NCI-H2227 (cell line): ENCODE measurements at regions not wholly inside any gene's neighbourhood (a gene's known extent, or its start where the extent isn't known, plus 50 kb on each side); places are given as distances from the start of the nearest gene placed in this dataset.
"Not testable (repeated sequence)": the region's sequence is repeated elsewhere in the genome, so short reads cannot be mapped to it uniquely, and the experiment has no call there.

Experiments
- DNase-seq: peaks from one replicate; lab custom pipeline; 2025; ENCODE audit not compliant: unreplicated experiment; lab: John Stamatoyannopoulos, UW

- DNase-seq: no peak
Measured at GRCh38 chr10:91002656-91003055, 81.8 kb upstream of the ANKRD1 start.

- DNase-seq: not testable (repeated sequence)
Measured at GRCh38 chr10:91003379-91003778, 82.5 kb upstream of the ANKRD1 start.

GRCh38 chr10:91005276-91005675, 84.4 kb upstream of the ANKRD1 start:
- not testable (repeated sequence) for DNase-seq

- DNase-seq: peak; percentile 9
Measured at GRCh38 chr10:91006001-91006751, 85.3 kb upstream of the ANKRD1 start.

GRCh38 chr10:91006752-91007346, 86.0 kb upstream of the ANKRD1 start:
- DNase-seq: no peak

- no peak for DNase-seq
Measured at GRCh38 chr10:91007655-91008054, 86.8 kb upstream of the ANKRD1 start.

GRCh38 chr10:91009121-91009520, 88.2 kb upstream of the ANKRD1 start:
- DNase-seq: no peak

- no peak for DNase-seq
Measured at GRCh38 chr10:91010952-91011351, 90.1 kb upstream of the ANKRD1 start.

GRCh38 chr10:91012502-91012901, 91.6 kb upstream of the ANKRD1 start:
- DNase-seq: no peak

GRCh38 chr10:91013985-91014384, 93.1 kb upstream of the ANKRD1 start:
- DNase-seq: no peak

GRCh38 chr10:91017198-91017597, 96.3 kb upstream of the ANKRD1 start:
- no peak for DNase-seq

GRCh38 chr10:91021901-91022300, 101.0 kb upstream of the ANKRD1 start:
- no peak for DNase-seq

GRCh38 chr10:91022390-91022789, 101.5 kb upstream of the ANKRD1 start:
- no peak for DNase-seq

- DNase-seq: no peak
Measured at GRCh38 chr10:91022924-91023699, 102.2 kb upstream of the ANKRD1 start.

GRCh38 chr10:91023700-91024398, 103.0 kb upstream of the ANKRD1 start:
- DNase-seq: no peak

GRCh38 chr10:91024541-91024940, 103.7 kb upstream of the ANKRD1 start:
- no peak for DNase-seq

GRCh38 chr10:91032611-91033206, 111.8 kb upstream of the ANKRD1 start:
- no peak for DNase-seq

GRCh38 chr10:91033324-91033950, 112.5 kb upstream of the ANKRD1 start:
- no peak for DNase-seq

- no peak for DNase-seq
Measured at GRCh38 chr10:91034042-91034441, 113.2 kb upstream of the ANKRD1 start.

GRCh38 chr10:91034494-91035159, 113.7 kb upstream of the ANKRD1 start:
- DNase-seq: no peak
